Fibroblast of the conjunctiva (primary cell): ENCODE measurements at regions not wholly inside any gene's neighbourhood (a gene's known extent, or its start where the extent isn't known, plus 50 kb on each side); places are given as distances from the start of the nearest gene placed in this dataset.

Experiments
- DNase-seq: peaks from one replicate; pipeline ENCODE4 v3.0.0-alpha.2; 2010; ENCODE audit warnings: low read depth

DNA sequence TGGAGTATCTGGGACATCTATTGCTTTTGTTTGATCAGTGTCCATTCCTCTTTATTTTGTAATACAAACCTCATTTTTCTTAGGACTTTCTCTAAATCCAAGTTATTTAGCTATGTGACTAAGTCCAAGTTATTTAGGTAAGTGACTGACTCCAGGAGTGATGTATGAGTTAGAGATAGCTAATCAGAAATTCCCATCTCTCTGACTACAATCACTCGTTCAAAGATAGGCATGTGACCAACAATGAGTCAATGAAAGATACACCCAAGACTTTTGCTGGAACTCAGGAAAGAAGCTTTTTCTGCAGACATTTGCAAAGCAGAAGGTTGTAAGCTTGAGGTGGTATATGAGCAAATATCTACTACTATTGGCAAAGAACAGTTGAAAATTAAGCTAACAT, 72.5 kb upstream of the KCNIP4 start:
- no peak for DNase-seq

DNA sequence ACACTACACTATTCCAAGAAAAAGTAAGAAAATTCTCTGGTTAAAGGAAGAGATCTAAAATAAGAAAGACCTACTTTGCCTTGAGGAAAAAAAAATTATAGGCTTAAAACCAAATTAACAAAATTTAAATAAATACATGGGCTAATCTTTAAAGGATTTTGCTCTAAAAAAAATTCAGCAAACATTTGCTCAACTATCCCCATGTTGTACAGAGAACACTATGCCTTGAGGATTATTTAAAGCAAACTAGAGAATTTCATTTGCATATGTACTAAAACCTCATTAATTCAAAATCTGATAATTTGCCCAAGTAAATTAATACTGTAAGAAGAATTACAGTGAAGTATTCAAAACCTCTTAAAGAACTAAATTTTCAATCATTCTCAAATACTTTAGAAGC, 71.6 kb upstream of the KCNIP4 start:
- no peak for DNase-seq

DNA sequence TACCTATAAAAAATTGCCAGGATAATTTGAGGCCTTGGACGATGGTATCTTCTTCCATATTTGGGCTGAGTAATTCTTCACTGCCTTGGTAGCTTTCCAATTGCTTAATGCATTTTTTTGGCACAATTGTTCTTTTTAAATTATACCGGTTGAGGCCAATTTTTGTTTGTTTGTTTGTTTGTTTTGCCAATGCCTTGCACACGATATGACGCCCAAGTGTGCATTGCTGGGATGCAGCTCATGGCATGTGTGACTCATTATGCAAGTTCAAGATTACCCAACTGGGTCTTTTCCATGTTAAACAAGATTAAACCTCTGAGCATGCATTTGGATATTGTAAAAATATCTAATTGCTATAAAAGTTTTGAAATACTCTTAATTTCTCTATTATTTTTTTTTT, 71.1 kb upstream of the KCNIP4 start:
- DNase-seq: peak; percentile 34

DNA sequence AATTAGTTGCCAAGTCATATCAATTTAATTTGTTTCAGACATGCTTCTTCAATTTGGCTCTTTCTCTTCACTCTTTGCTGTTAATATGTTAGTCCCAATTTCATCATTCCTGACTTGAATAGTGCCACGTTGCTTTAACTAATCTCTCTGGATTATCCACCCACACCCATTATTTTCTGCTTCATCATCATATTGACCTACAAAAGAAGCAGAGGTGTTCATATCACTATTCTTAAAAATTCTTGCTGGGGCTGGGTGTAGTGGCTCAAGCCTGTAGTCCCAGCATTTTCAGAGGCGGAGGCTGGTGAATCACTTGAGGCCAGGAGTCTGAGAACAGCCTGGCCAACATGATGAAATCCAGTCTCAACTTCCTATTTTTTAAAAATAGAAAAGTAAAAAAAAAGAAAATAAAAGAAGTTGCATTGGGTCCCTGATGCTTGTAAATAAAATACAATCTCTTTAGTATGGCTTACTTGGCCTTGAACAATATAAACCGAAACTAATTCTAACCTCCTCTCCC, 65.7 kb upstream of the KCNIP4 start:
- DNase-seq: peak; percentile 27

DNA sequence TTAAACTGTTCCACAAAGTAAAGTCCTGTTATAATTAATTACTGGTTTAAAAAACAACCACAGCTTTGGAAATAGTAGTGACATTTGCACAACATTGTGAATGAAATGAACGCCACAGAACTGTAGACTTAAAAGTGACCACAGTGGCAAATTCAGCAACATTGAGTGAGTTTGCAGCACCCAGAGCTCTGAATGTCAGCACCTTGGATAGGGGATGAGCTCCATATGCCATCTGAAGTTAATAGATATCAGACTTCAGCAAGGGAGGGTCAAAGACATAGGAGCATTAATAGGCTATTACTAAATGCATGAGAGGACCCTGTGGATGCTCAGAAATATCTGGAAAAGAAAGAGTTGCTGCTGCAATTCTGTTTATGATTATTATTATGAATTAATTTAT, 55.3 kb upstream of the KCNIP4 start:
- DNase-seq: no peak
